Suppressor macrophage (primary cell): ENCODE measurements at regions not wholly inside any gene's neighbourhood (a gene's known extent, or its start where the extent isn't known, plus 50 kb on each side); places are given as distances from the start of the nearest gene placed in this dataset.
"Not testable (repeated sequence)": the region's sequence is repeated elsewhere in the genome, so short reads cannot be mapped to it uniquely, and the experiment has no call there.

Source experiments
- DNase-seq, 4 experiments: peaks; one replicate each; pipeline ENCODE4 v3.0.0-alpha.2; 2020 to 2022

DNA sequence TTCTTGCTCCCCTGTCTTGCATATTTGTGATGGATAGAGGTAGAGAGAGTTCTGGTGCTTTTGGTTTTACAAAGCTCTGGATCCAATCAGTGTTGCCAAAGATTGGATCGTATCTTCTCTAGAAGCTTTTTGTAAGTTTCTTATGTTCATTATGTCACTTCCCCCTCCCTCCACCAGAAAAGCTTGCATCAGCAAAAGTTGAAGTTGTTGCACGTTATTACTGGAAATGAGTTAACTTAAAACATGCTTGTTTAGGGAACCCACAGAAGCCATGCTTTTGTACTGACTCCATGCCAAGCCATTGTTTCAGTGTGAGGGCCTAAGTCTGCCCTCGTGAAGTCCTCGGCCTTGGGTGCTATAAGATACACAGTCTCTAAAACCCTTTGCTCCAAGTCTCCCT lies 186.5 kb downstream of the ERCC6L2 start:
- peak; percentile 69 to 90 (median 82) for DNase-seq

DNA sequence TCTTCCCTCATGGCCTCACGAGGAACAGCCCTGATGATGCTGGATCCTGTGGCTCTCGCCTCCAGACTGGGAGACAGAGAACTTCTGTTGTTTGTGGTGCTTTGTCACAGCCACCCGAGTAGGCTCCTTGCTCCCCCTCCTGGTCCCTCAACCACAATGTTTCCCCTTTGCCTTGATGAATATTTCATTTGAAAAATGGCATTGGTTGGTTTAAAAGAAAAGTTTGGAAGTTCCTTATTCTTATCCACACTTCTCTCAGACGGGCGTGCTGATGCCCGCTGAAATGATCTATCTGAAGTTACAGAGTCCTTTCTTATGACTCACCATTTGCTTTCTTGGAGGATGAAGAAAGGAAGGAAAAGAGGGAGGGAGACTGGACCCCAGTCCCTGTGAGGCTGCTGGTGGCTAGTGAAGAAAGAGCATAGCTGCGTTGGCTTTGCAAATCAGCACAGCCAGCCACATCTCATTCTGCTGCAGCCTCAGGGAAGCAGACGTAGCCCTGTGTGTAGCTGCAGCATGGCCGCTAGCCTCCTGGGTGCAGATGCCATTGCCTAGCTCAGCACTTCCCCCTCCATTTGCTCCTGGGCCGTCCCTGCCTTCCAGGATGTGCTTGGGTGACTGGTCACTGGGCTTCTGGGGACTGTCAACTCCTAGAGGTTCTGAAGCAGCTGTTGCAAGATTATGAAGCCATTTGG lies 185.9 kb downstream of the ERCC6L2 start:
- DNase-seq = peak; percentile 80 to 89 (median 88)

DNA sequence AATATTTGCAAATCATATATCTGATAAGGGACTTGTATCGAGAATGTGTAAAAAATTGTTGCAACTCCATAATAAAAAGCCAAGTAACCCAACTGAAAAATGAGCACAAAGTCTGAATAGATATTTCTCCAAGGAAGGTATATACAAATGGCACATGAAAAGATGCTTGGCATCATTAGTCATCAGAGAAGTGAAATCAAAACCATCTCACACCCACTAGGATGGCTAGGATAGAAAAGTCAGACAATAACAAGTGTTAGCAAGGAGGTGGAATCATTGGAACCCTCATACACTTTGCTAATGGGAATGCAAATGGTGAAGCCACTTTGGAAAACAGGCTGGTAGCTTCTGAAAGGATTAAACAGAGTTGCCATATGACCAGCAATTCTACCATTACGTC lies 182.7 kb downstream of the ERCC6L2 start:
- DNase-seq = no peak

DNA sequence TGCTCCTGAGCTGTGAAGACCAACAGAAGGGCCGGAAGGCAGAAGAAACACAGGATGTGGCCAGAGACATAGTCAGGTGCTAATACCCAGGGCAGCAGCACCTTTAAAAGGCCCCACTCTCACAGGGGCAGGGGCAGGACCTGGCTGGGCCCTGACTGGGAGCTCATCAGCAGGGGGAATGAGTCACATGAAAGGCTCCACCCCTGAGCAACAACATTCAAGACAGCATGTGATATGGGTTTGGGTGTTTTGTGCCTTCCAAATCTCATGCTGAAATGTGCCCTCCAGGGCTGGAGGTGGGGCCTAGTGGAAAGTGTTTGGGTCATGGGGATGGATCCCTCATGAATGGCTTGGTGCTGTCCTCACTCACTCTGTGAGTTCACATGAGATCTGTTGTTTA lies 181.7 kb downstream of the ERCC6L2 start:
- DNase-seq = no peak

DNA sequence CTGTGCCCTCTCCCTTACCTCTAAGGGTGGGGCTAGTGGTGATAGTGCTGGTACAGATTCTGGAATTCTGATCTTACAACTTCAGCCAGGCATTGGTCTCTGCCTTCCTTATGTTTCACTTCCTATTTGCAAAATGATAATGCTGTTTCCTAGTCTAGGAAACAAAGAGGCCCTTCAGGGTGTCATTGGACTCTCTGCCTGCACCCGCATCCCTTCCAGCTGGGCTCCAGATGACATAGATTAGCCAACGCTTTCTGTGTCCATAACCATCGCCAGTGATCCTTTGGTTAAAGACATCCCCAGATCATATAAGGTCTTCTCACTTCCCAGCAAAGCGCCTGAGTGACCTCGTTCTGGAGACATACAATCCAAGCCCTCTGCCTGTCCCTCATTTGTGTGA lies 180.7 kb downstream of the ERCC6L2 start:
- DNase-seq = peak in 1 of 4 experiments; percentile 23

DNA sequence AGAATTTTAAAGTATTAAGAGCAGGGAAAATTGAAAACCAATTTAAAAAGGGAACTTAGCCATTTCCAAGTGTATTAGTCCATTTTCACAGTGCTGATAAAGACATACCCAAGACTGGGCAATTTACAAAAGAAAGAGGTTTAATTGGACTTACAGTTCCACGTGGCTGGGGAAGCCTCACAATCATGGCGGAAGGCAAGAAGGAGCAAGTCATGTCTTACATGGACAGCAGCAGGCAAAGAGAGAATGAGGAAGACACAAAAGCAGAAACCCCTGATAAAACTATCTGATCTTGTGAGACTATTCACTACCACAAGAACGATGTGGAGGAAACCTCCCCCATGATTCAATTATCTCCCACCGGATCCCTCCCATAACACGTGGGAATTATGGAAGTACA lies 178.8 kb downstream of the ERCC6L2 start:
- not testable (repeated sequence) for DNase-seq

DNA sequence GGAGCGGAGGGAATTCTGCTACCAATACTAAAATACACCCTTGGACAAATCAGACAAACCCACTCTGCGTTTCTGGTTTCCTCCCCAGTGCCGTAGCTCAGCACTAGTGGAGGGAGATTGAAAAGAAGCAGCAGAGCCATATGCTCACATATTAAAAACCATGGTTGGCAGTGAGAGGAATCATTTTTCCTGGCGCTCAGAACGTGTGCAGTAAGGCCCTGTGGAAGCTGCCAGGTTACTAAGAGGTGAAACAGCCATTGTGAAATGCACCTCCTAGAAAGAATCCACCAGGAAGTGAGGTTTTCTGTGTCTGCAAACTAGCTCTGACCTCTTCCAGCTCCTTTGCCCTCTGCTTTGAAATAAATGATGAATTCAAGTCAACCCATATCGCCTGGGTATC lies 177.2 kb downstream of the ERCC6L2 start:
- DNase-seq = no peak

DNA sequence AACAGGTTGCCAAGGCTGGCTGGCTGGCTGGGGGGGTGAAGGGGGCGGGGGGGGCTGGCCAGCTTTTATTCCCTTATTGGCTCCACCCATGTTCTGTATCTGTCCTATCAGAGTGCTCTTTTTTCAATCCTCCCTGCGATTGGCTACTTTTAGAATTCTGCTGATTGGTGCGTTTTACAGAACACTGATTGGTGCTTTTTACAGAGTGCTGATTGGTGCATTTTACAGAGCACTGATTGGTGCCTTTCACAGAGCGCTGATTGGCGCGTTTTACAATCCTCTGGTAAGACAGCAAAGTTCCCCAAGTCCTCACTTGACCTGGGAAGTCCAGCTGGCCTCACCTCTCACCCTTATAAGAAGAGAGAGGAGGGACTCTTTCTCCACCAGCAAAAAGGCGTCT lies 175.9 kb downstream of the ERCC6L2 start:
- peak in 3 of 4 experiments; percentile 9 to 35 (median 20) for DNase-seq

DNA sequence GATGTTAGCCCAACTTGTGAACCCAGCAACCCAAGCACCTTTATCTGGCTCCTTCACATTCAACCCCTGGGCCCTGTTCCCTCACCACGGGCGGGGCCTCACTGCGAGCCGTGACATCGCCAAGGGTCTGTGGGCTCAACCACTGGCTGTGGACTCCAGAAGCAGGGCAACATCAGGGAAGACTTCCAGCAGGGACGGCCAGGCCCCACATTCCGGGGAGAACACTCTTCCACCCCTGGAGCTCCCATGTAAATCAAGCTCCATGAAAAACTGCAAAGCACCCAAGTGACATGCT lies 175.3 kb downstream of the ERCC6L2 start:
- no peak for DNase-seq

DNA sequence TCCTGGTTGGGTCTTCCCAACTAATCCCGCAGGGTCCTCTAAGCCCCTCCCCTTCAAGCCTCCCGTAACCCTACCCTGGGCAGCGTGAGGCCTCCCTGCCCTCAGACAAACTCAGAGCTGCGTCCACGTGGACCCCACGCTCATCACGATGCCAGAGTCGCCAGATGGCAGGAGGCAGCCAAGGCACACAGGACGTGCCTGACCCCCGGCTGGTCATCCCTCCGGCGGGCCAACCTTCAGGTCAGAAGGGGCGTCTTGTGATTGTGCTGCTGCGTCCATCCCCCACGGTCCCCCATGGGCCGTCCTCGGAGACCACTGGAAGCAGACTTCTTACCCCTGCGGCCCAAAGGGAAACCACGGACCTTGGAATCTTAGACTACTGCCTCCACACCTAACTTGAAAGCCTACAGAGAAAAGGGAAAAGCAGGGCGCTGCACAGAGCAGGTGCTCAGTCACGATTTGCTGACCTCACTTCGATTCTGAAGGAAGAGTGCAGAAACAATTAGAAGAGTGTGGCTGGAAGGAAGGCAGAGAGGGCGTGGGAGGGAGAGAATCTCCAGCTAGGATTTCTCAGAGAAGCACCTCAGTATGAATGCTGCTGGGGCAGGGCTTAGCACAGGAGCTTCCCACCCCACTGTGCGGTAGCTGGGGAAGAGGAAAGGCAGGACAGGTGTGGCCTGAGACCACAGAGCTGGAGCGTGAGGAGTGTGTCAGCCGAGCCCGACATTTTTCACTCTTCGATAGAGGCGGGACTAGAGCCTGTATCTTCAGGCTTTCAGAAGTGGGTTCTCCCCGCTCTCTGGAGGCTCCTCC lies 174.8 kb downstream of the ERCC6L2 start:
- no peak for DNase-seq

DNA sequence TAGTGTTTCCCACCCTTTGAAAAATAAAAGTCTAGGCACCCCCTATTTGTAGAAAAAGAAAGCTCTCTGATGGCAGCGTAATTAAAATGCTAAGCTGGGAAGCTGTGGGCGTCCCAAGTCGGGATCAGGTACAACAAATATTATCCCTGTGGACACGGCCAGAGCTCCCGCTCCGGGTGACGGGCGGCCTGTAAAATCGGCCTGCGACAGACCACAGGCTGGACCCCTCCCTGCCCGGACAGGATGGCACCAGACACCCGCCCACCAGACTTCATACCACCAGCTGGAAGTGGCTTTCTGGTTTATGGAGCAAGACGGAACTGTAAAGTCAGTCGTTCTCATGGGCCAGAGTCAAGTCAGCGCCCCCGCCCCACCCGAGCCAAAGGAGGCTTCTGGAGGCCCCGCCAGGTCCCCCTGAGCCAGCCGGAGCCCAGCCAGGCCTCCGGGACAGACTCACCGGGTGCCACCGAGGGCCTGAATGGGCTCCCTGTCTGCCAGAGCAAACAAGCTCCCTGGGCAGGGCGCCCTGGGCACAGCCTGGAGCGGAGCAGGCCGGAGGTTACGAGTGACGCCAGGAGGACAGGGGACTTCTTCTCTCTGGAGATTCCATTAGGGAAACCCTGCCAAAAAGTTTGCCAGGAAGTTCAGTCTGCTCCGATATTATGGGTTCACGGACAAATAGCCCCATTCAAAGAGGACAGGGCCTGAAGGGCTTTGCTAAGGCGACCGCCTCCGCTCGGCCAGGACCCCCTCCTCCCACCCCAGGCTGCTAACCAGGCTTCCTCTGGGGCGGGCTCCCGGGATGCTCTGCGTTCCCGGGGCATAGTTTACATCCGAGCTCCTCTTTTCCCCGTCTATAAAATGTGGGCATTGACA lies 173.7 kb downstream of the ERCC6L2 start:
- no peak for DNase-seq

DNA sequence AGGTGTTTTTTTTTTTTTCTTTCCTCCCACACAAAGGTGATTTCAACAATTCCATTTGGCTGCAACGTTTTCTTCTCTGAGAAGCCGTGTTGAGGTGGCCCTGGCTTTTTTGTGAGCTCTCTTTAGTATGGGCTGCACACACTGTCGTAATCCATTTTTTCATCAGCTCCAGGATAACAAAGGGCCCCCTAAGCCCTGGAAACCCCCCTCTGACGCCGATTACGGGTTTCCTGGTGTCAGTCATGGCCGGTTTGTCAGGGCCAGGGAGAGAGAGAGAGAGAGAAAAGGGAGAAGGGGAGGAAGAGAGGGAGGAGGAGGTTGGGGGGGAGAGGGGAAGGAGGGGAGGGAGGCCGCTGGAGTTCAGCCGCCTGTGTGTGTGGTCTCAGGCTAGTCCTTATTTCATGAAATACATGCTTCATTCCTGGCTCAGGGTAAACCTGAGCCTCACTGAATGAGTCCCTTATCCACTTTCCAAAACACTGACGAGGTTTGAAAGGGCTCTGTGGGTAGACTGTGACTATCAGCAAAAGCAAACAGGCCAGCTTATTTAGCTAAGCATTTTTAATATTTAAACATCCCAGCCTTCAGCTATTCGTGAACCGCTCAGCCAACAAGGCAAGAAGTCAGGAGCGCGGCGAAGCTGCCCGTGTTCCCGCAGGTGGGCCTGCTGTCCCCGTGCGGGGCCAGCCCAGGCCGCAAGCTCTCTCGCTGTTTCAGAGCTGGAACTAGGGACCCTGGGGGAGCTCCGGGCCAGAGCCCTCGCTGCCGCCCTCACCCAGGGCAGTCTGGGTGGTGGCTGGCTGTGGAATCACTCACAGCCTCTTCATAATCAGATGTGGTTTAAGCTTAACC lies 172.8 kb downstream of the ERCC6L2 start:
- DNase-seq = no peak

DNA sequence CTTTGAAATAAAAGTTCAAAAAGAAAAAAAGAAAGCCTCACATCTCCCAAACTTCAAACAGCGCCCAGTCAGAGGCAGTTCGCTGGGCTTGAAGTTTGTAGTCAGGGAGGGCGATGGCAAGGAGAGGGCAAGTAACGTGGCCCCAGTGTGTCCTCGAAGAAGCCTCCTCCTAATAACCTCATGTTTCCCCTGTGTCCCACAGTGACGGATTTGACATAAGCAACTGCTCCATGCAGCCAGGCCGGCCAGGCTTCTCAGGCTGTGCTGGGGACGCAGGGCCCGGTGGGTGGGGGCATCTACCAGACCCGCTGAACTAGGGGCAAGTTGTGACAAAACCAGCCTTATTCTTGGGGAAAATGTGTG lies 172.2 kb downstream of the ERCC6L2 start:
- no peak for DNase-seq

DNA sequence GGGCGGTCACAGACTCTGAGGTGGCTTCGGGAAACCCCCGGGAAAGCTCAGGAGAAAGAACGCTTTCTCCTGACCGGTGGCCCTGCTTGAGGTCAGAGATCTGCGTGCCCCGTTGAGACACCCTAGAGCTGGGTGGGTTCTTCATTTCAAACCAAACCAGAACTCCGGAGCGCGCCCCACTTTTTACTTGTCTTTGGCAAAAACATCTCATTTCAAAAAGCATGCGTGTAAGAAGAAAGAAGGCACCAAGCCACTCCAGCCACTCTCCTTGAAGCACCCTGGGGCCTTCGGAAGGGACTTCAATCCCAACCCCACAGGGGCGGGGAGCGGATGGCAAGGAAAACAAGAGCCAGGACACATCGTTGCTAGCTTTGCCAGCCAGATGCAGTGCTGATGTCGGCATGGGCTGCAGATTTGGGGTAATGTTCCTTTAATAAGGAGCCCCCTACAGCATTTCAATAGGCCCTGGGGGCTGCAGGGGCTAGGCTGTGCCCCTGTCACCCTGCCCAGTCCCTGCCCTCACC lies 171.7 kb downstream of the ERCC6L2 start:
- DNase-seq = no peak

DNA sequence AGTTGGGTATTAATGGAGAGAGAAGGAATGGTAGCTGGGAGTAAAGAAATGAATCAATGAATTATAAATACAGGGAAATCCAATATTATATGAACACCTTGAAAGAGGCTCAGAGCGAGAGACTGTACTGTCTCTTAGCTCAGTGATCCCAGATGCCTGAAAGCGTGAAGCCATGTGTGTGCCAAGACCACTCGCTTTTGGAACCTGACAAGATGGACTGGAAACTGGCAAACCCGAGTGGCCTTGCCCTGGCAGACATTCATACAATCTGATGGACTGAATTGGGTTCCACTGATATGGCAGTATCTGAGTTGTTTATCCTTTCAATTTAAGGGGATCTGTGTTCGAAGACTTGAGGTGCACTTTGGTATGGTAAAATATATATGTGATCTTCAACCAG lies 170.3 kb downstream of the ERCC6L2 start:
- no peak for DNase-seq

DNA sequence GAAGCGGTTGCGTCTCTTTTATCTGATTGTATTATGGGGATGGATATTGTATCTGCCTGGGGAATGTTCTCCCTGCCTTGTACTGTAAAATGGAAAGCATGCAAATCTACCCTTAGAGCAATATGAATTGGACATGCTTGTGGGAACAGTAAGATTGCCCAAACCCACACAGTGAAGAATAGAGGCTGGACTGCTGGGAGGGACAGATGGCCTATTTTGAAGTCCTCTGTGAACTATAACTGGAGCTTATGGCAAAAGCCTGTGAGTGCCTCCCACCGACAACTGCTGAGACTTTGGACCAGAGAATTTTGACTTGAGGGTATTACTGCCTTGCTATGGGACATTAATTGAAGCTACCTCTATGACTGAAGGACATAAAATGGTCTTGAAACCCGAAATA lies 168.9 kb downstream of the ERCC6L2 start:
- no peak for DNase-seq

DNA sequence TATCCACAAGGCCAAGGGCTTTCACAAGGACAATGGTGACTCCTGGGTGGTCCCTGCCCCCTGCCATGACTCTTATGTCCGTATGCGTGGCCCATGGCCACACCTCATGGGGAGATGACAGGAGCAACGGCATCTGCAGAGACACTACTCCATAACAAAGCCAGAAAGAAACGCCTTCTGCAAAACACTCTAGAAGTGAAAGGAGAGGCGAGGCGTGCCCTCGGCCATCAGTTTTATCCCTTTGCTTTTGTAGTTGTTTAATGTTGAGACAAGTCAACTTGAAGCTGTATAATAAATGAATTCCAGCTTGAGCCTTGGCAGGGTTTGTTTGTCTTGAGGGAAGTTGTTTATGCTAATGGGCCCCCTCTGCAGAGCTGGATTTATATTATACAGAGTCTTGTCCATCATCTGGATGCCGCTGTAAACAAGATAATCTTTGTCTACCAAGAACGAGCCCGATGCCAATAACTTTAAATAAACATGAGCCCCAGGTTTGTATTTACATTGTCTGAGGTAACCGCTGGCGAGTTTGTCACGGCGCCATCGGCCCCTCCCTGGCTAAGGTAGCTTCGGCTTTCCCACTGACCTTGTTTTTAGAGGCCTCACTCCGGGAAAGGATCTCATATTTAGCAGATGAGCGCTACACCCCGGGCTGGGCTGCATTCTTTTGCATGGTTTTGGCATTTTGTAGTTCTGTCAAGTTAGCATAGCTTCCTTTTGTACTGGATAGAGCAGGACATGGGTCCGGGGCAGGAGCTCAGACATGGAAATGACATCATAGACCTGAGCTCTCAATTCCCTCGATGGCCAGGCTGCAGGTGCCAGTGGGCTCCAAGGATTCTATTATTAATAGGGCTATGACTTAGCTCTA lies 165.3 kb downstream of the ERCC6L2 start:
- no peak for DNase-seq

DNA sequence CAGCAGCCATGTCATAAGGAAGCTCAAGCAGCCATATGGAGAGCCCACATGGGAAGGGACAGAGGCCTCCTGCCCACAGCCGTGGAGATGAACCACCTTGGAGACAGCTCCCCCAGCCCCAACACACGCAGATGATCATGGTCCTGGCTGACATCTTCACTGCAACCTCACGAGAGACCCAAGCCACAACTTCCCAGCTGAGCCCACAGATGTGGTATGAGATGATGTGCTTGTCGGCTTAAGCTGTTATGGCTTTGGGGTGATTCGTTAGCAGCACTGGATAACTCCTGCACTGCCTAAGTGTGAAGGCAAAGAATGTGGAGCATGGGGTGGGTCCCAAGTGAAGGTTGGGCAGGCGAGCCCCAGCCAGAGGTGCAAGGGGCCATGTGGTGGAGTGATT lies 163.4 kb downstream of the ERCC6L2 start:
- no peak for DNase-seq

DNA sequence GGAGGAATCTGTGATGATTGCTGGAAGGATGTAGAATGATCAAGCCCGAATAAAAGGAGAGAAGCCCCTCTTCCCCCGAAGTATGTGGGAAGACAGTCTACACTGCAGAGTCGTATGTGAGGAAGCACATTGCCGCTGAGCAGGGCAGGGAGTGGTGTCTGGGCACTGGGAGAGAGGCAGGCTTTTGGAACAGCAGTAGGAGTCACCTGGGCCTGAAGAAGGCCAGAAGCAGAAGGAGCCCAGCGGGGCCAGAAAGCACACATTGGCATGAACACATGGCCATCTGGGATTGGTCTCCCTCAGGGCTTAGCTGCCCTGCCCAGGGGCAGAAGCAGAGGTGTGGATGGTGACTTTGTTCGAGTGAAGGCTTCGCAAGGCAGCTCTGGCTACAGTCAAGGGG lies 162.8 kb downstream of the ERCC6L2 start:
- no peak for DNase-seq

DNA sequence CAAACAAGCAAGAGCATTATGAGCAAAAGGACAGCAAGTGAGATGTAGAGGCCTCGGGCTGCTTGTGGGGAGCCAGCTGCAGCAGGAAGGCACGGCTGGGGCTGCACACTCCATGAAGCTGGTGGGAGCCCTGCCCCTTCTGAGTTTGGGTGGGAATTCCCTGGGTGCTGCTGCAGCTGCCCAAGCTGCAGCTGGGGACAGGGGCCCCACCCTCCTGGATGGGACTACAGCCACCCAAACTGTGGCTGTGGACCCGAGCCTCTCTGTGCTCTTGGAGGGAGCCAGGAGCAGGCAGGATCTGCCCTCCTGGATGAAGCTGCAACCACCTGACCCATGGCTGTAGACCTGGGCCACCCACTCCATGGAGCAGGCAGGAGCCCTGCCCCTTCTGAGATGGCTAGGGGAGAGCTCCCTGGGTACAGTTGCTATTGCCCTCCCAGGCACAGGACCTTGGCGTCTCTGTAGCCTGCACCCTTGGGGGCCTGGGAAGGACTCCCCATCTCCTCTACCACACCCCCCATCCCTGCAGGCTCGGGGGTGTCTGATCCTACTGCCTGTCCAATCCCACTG lies 159.1 kb downstream of the ERCC6L2 start:
- DNase-seq = no peak

DNA sequence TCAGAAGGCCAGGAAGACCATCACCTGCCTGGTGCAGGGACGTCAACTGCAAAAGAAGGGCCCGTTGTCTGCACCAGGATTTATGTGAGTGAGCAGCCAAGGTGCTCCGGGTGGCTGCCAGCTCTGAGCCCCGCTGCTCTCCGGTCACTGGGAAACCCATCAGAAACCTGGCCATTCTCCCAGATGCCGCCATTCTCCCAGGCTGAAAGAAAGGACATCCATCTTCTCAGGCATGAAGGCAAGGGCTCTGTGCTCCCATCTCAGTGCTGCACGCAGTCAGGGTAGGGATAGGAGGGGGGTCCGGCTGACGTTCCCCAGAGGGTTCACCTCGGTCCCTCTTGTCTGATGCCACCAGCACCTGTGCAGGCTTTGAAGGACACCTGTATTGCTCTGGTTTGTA lies 158.4 kb downstream of the ERCC6L2 start:
- DNase-seq = no peak
